ENCODE measurements at regions not wholly inside any gene's neighbourhood (a gene's known extent, or its start where the extent isn't known, plus 50 kb on each side); places are given as distances from the start of the nearest gene placed in this dataset.

DNA sequence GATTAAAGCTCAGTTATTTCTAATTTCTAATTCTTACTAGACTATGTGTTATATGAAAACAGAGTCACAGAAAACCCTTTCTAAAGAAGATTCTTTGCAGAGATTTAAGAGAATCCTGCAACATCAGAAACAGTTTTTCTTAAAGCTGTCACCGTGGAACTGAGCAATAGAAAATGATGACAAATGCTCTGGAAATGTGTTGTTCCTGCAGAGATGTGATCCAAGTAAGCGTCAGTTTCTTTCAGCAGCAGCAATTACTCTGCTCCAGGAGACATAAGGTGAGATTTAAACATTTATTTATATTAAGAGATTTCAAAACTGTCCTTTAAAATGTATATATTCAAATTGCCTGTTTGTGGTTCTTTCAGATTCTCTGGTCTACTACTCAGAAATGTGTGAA, 350.5 kb upstream of the NETO1 start:
- no peaks in the 10 kb centered on the region for H3K4me1 ChIP-seq (ENCODE audit: insufficient read depth, low read length)
- H3K4me3 ChIP-seq (ENCODE audit: low read length) = no peak overlapping the region
- no peaks in the 10 kb centered on the region for H3K27me3 ChIP-seq (ENCODE audit: insufficient read depth, low read length)
- H3K27ac ChIP-seq (ENCODE audit: low read depth, low read length) = no peak overlapping the region
- H3K9ac ChIP-seq (ENCODE audit: low read depth, low read length) = no peak overlapping the region
- WGBS = 93% methylated on average over 2 of the region's 2 CpGs
- peaks cover 32% of the 10 kb centered on the region for H3K9me3 ChIP-seq (ENCODE audit: insufficient read depth, low read depth, low read length)
- H3K36me3 ChIP-seq (ENCODE audit: insufficient read depth, low read length) = no peaks in the 10 kb centered on the region

DNA sequence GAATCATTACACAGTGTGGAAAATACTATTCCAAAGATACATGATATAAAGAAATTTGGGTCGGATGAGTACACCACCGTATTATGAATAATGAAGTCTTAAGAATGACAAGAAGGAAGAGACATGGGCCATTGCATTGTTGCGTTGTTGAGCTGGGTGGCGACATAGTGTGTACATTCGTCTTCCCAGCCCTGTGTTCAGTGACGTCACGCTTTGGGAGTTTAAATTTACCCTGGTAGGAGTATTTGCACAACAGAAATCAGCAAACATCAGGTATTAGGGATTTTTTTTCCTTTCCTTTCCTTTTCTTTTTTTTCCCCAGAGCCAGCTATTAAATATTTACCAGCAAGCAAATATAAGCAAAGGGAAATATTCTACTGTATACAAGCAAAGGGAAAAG, 347.2 kb upstream of the NETO1 start:
- no peak overlapping the region for H3K9ac ChIP-seq (ENCODE audit: low read depth, low read length)
- no peaks in the 10 kb centered on the region for H3K36me3 ChIP-seq (ENCODE audit: insufficient read depth, low read length)
- no peak overlapping the region for H3K27ac ChIP-seq (ENCODE audit: low read depth, low read length)
- H3K4me1 ChIP-seq (ENCODE audit: insufficient read depth, low read length) = no peaks in the 10 kb centered on the region
- peaks cover 11% of the 10 kb centered on the region for H3K9me3 ChIP-seq (ENCODE audit: insufficient read depth, low read depth, low read length)
- no peaks in the 10 kb centered on the region for H3K27me3 ChIP-seq (ENCODE audit: insufficient read depth, low read length)
- 91% methylated on average over 7 of the region's 7 CpGs for WGBS
- H3K4me3 ChIP-seq (ENCODE audit: low read length) = no peak overlapping the region

DNA sequence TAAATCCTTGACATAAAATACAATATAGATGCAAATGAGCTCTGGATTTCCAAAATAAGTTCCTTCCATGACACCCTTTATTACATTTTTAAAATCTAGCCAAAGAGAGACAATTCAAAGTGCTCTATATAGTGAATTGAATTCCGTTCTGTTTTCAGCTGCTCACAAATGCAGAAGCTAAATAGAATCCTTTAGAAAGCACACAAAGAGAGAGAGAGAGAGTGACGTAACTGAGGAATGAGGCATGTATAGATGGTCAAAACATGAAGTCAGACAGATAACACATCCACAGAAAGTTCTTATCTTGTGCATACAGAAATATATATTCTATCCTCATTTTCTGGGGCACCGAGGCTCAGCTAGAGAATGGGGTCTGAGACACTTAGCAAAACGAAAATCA, 344.7 kb upstream of the NETO1 start:
- Histone ChIP-seq H3K27ac (ENCODE audit: low read depth, low read length) (no peak overlapping the region), H3K27me3 (ENCODE audit: insufficient read depth, low read length) (no peaks in the 10 kb centered on the region), H3K9ac (ENCODE audit: low read depth, low read length) (no peak overlapping the region), H3K4me1 (ENCODE audit: insufficient read depth, low read length) (no peaks in the 10 kb centered on the region), H3K9me3 (ENCODE audit: insufficient read depth, low read depth, low read length) (no peaks in the 10 kb centered on the region), H3K36me3 (ENCODE audit: insufficient read depth, low read length) (no peaks in the 10 kb centered on the region), H3K4me3 (ENCODE audit: low read length) (no peak overlapping the region)
- 89% methylated on average over 2 of the region's 4 CpGs for WGBS

DNA sequence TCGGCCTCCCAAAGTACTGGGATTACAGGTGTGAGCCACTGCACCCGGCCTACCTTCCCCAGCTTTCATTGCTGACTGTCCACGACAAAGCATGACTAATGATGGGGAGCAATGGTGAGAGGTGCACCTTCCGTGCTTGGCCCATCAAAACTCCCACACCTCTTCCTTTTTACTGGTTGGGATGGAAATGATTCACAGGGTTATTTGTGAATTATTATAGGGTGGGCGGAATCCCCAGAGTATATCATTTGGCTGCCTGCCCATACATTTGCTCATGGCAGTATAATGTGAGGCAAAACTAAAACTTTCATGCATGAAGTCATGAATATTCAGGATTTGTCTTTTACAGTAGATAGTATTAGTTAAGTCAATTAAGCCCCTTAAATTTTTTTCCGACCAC, 334.2 kb upstream of the NETO1 start:
- no peaks in the 10 kb centered on the region for H3K9me3 ChIP-seq (ENCODE audit: insufficient read depth, low read depth, low read length)
- H3K4me1 ChIP-seq (ENCODE audit: insufficient read depth, low read length) = no peaks in the 10 kb centered on the region
- H3K27me3 ChIP-seq (ENCODE audit: insufficient read depth, low read length) = no peaks in the 10 kb centered on the region
- H3K9ac ChIP-seq (ENCODE audit: low read depth, low read length) = no peak overlapping the region
- H3K27ac ChIP-seq (ENCODE audit: low read depth, low read length) = no peak overlapping the region
- no peaks in the 10 kb centered on the region for H3K36me3 ChIP-seq (ENCODE audit: insufficient read depth, low read length)
- 98% methylated on average over 4 of the region's 6 CpGs for WGBS
- no peak overlapping the region for H3K4me3 ChIP-seq (ENCODE audit: low read length)

DNA sequence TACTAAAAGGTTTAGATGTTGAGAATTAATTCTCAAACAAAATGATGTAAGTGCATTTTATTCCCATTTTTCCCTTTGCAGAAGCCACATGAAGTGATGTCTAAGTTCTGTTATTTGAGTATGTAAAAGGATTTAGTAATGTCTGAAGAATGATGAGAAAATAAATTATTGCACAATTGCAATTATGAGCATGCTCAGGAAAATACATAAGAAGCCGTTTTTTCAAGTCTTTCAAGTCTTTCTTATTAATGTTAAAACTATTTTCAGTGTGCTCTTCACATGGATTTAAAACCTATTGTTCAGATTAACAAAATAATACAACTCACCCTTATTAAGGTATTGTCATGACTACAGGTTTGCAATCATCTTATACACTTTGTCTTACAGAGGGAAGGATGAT, 331.4 kb upstream of the NETO1 start:
- Histone ChIP-seq H3K9ac (ENCODE audit: low read depth, low read length) (no peak overlapping the region), H3K36me3 (ENCODE audit: insufficient read depth, low read length) (no peaks in the 10 kb centered on the region), H3K27ac (ENCODE audit: low read depth, low read length) (no peak overlapping the region), H3K4me3 (ENCODE audit: low read length) (no peak overlapping the region), H3K4me1 (ENCODE audit: insufficient read depth, low read length) (no peaks in the 10 kb centered on the region), H3K27me3 (ENCODE audit: insufficient read depth, low read length) (no peaks in the 10 kb centered on the region), H3K9me3 (ENCODE audit: insufficient read depth, low read depth, low read length) (no peaks in the 10 kb centered on the region)
- WGBS = 100% methylated on average over 1 of the region's 1 CpG

DNA sequence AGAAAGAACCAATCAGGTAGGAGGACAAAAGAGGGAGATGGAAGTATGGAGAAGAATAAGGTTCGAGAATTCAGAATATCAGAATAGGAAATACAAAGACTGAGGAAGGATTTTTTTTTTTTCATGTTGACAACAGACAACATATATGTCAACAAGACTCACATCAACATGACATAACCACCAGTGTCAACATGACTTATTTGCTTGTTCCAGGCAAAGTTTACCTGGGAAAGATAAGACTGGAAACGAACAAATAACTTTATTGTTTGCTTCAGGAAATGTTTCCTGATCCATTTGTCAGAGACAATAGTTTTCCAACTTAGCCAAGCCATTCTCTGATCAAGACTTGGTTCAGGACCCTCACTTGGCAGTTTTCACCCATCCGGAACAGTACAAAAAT, 321.9 kb upstream of the NETO1 start:
- no peak overlapping the region for H3K9ac ChIP-seq (ENCODE audit: low read depth, low read length)
- H3K27ac ChIP-seq (ENCODE audit: low read depth, low read length) = no peak overlapping the region
- H3K36me3 ChIP-seq (ENCODE audit: insufficient read depth, low read length) = no peaks in the 10 kb centered on the region
- no peaks in the 10 kb centered on the region for H3K27me3 ChIP-seq (ENCODE audit: insufficient read depth, low read length)
- no peak overlapping the region for H3K4me3 ChIP-seq (ENCODE audit: low read length)
- H3K9me3 ChIP-seq (ENCODE audit: insufficient read depth, low read depth, low read length) = no peaks in the 10 kb centered on the region
- WGBS = 95% methylated on average over 3 of the region's 3 CpGs
- no peaks in the 10 kb centered on the region for H3K4me1 ChIP-seq (ENCODE audit: insufficient read depth, low read length)

DNA sequence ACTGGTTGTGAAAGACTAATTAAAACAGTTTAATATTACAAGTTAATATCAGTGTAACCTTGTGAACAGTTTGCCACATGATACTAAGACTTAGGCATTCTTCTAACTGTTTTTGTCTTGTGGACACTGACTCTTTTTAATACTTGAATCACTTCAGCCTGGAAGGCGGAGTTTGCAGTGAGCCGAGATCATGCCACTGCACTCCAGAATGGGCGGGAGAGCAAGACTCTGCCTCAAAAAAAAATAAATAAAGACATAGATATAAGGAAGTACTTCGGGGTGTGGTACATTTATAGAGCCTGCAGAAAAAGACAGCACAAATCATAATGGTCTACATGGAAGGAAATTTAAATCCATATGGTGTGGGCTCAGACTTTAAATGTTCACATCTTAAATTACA, 300.4 kb upstream of the NETO1 start:
- Histone ChIP-seq H3K9me3 (ENCODE audit: insufficient read depth, low read depth, low read length) (no peaks in the 10 kb centered on the region), H3K4me1 (ENCODE audit: insufficient read depth, low read length) (no peaks in the 10 kb centered on the region), H3K27ac (ENCODE audit: low read depth, low read length) (no peak overlapping the region), H3K9ac (ENCODE audit: low read depth, low read length) (no peak overlapping the region), H3K4me3 (ENCODE audit: low read length) (no peak overlapping the region), H3K36me3 (ENCODE audit: insufficient read depth, low read length) (no peaks in the 10 kb centered on the region), H3K27me3 (ENCODE audit: insufficient read depth, low read length) (no peaks in the 10 kb centered on the region)
- WGBS = 93% methylated on average over 3 of the region's 4 CpGs

DNA sequence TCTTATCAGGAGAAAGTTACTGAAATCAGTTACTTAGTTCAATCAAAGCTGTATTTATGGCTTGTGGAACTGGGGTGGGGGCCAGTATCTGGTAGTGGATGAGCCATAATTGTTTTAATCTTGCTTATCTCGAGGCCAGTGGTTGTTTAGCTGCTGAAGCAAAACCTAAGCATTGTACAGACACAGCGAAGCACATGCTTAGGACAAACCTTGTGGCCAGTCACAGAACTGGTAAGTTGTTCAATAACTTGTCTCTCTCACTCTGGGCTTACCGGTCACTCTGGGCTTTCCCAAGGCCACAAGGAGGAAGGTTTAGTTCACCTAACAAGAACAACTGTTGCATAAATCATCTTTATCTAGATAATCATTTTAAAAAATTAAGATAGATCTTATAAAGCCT, 296.6 kb upstream of the NETO1 start:
- Histone ChIP-seq H3K4me3 (ENCODE audit: low read length) (no peak overlapping the region), H3K27ac (ENCODE audit: low read depth, low read length) (no peak overlapping the region), H3K9ac (ENCODE audit: low read depth, low read length) (no peak overlapping the region), H3K36me3 (ENCODE audit: insufficient read depth, low read length) (no peaks in the 10 kb centered on the region), H3K27me3 (ENCODE audit: insufficient read depth, low read length) (no peaks in the 10 kb centered on the region), H3K4me1 (ENCODE audit: insufficient read depth, low read length) (no peaks in the 10 kb centered on the region), H3K9me3 (ENCODE audit: insufficient read depth, low read depth, low read length) (no peaks in the 10 kb centered on the region)
- WGBS = 92% methylated on average over 3 of the region's 3 CpGs

DNA sequence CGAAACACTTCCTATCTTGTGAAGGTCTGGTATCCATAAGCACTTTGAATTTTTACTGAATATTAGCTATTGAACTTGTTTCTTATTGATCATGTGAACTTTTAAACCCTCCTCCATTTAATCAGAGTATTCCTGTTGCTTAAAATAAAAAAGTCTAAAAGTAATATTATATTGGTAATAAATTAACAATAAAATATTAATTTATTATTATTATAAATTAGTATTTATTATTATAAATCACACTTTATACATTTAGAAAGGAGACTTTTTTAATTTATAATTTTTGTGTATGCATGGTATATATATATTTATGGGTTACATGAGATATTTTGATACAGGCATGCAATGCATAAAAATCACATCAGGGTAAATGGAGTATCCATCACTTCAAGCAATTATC, 295.4 kb upstream of the NETO1 start:
- Histone ChIP-seq H3K9me3 (ENCODE audit: insufficient read depth, low read depth, low read length) (no peaks in the 10 kb centered on the region), H3K4me3 (ENCODE audit: low read length) (no peak overlapping the region), H3K27me3 (ENCODE audit: insufficient read depth, low read length) (no peaks in the 10 kb centered on the region), H3K4me1 (ENCODE audit: insufficient read depth, low read length) (no peaks in the 10 kb centered on the region), H3K9ac (ENCODE audit: low read depth, low read length) (no peak overlapping the region), H3K36me3 (ENCODE audit: insufficient read depth, low read length) (no peaks in the 10 kb centered on the region), H3K27ac (ENCODE audit: low read depth, low read length) (no peak overlapping the region)
- WGBS = no CpG with 5 or more reads among the region's 1 CpG

DNA sequence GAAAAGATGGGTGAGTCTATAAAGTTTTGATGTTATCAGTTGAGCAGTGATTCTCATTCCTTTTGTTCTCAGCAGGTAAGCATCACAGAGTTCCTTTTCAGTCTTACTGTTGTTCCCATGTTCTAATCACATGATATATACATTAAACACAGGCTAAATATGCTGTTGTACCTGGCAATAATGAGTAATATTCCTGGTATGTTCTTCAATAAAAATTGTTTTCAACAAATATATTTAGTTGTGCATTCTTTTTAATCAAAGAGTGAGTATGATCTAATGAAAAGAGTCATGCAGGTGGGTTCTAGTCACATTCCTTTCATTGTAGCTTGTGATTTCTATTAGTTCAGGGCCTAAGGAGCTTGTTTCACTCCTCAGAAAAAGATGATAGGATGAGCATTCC, 288.3 kb upstream of the NETO1 start:
- Histone ChIP-seq H3K9me3 (ENCODE audit: insufficient read depth, low read depth, low read length) (no peaks in the 10 kb centered on the region), H3K36me3 (ENCODE audit: insufficient read depth, low read length) (no peaks in the 10 kb centered on the region), H3K27me3 (ENCODE audit: insufficient read depth, low read length) (no peaks in the 10 kb centered on the region), H3K4me3 (ENCODE audit: low read length) (no peak overlapping the region), H3K27ac (ENCODE audit: low read depth, low read length) (no peak overlapping the region), H3K9ac (ENCODE audit: low read depth, low read length) (no peak overlapping the region), H3K4me1 (ENCODE audit: insufficient read depth, low read length) (no peaks in the 10 kb centered on the region)

DNA sequence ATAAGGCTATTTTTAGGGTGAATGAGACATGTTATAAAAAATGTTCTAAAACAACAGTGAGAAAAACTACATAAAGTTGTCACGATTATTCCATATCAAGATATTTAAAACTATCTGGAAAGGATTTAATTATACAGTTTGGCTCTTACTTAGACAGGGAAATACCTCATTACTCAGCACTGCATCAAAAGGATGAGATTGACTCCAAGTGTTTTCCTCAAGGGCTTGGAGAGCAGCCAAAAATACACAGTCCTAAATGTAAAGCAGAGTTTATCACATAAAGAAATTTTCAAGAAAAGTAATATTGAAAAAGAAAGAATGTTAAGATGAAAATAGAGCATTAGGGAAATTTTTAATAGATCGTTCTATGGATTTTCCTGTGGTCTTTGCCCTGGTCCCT, 285.5 kb upstream of the NETO1 start:
- H3K27ac ChIP-seq (ENCODE audit: low read depth, low read length) = no peak overlapping the region
- no peak overlapping the region for H3K9ac ChIP-seq (ENCODE audit: low read depth, low read length)
- no peaks in the 10 kb centered on the region for H3K4me1 ChIP-seq (ENCODE audit: insufficient read depth, low read length)
- H3K27me3 ChIP-seq (ENCODE audit: insufficient read depth, low read length) = no peaks in the 10 kb centered on the region
- no peak overlapping the region for H3K4me3 ChIP-seq (ENCODE audit: low read length)
- no peaks in the 10 kb centered on the region for H3K9me3 ChIP-seq (ENCODE audit: insufficient read depth, low read depth, low read length)
- no peaks in the 10 kb centered on the region for H3K36me3 ChIP-seq (ENCODE audit: insufficient read depth, low read length)
- 96% methylated on average over 1 of the region's 2 CpGs for WGBS

DNA sequence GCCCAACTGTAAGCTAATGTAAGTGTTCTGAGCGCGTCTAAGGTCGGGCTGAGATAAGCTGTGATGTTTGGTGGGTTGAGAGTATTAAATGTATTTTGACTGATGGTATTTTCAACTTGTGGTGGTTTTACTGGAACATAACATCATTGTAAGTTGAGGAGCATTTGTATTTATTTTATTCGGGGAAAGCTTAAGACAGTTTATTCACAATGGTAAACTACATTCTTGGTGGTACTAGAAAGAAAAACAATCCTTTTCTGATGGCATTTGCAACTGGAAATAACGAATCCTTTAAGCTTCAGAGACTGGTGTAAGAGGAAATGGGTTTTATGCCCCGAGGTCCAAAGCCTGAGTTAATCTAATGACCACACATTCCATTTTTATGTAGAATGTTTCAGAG, 283.3 kb upstream of the NETO1 start:
- WGBS = 94% methylated on average over 5 of the region's 6 CpGs
- Histone ChIP-seq H3K9ac (ENCODE audit: low read depth, low read length) (no peak overlapping the region), H3K27ac (ENCODE audit: low read depth, low read length) (no peak overlapping the region), H3K36me3 (ENCODE audit: insufficient read depth, low read length) (no peaks in the 10 kb centered on the region), H3K9me3 (ENCODE audit: insufficient read depth, low read depth, low read length) (no peaks in the 10 kb centered on the region), H3K4me3 (ENCODE audit: low read length) (no peak overlapping the region), H3K27me3 (ENCODE audit: insufficient read depth, low read length) (no peaks in the 10 kb centered on the region), H3K4me1 (ENCODE audit: insufficient read depth, low read length) (no peaks in the 10 kb centered on the region)
